NCI-H2196 treated with DMSO at 0.1 percent for 48 hours (cell line): ENCODE measurements at regions not wholly inside any gene's neighbourhood (a gene's known extent, or its start where the extent isn't known, plus 50 kb on each side); places are given as distances from the start of the nearest gene placed in this dataset.

ENCODE experiments used
- DNase-seq: peaks from one replicate; lab custom pipeline; 2025; ENCODE audit not compliant: unreplicated experiment; lab: John Stamatoyannopoulos, UW

DNA sequence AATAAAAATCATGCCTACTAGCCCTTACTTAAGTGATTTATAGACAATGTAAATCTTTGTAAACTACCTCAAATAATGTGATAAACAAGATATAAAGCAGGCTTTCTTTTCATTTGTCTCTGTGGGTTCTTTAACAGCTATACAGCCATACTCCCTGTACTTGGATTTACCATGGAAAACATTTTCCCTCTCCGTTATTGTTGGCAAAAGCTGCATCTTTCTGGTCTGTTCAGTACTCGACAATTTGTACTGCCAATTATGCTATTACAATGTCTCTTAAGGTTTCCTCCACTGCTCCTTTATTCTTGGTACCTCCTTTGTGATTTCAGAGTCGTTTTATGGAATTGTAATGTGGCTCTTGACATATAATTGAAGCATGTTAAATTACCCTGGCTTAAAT lies 426.3 kb upstream of the PKDCC start:
- DNase-seq: no peak

DNA sequence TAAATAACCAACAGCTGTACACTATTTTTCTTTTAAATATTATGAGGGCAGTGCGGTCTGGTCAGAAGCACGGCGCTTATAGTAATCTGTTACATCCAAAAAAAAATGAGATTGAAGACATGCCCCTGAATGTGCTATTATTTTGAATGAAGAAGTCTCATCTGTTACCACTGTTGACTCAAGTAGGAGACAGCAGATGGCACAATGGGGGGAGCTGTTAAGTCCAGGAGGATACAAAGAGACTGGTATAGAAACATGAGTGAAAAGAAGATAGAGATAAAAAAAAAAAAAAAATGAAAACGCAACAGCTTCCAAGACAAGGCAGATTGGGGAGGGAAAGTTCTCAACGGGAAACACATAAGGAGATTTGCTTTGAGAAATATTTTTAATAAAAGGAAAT lies 425.5 kb upstream of the PKDCC start:
- no peak for DNase-seq

DNA sequence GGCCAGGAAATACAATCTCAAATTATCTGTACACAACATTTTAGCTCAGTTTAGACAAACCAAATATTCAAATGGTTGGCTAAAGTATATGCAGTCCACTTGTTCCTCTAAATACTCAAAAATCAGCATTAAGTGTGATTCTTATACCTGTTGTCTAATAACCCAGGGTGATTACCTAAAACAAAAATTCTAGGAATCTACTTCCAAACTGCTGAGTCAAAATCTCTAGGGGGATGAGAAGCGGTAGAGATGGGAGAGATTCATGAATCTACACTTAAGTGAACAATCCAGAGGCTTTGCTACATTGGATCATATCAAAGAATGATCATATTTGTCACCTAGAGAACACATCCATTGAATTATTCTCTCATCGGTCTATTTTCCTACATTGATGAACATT lies 420.9 kb upstream of the PKDCC start:
- no peak for DNase-seq

DNA sequence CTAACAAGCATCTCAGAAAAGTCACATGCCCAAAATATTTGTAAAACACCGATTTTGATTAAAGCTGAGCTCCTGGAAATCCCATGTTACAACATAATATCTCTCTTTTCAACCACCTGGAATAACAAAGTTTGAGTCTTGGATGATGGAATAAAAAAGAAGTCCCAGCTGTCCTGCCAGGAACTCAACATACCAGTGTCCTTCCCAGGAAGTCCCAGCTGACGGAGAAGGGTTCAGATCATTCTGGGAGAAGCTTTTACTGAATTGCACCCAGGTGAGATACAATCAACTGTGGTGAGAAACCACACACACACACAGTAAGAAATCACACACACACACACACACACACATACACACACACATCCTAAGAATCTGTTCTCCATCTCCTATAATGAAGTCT lies 413.1 kb upstream of the PKDCC start:
- DNase-seq: no peak

DNA sequence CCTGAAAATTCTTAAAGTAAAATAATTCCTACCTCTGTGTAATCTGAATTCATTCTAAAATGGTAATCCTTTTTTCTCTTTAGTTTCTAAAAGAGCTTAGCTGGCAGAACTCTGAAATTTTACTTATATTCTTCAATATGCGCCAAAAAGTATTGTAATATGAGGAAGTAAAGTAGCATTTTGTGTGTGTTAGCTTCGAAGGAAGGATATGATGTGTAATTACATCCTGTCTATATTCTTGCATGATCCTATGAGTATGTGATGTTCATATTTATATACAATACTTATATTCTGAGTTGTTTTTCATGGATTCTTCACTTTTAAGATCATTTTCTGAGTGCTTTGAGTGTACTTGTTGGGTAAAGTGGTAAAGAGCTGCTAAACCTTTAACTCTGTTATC lies 402.9 kb upstream of the PKDCC start:
- DNase-seq: no peak

DNA sequence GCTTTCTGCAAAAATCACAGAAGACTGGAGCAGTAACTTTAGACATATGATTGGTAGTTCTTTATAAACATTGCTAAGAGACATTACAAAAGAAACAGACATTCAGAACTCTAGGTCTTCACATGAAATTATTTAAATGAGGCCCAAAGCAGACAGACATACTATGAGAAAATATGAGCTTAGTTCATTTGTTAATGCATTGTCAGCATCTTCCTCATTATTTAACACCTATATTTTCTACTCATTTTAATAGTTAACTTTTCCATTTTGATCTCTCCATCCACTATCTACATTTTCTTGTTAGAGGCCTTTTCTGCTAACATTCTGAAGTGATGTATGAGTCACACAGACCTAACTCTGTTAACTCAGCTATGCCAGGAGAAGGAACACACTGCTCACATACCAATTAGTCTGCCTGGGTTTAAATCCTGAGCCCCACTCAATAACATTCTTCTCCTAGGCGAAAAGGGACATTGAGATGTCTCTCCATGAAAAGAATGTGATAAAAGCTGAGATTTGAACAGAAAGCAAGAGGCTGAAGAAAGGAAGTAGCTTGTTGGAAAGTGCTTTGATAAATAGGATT lies 400.3 kb upstream of the PKDCC start:
- no peak for DNase-seq

DNA sequence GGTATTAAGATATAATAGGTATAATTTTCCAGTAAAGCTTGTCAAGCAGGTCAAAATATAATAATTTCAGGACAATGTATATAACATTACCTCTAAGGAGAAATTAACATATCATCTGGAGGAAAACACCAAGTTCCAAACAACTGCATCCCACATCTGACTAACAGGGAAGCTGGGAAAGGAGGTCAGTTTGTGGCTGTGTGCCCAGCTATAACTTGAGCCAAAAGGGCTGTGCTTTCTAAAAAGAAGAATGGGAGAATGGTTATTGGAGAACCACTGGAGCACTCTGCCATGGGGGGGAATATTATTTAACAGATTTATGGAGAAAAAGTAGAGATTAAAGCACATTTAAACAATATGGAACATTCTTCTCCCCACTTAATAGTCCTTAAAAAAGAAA lies 390.6 kb upstream of the PKDCC start:
- no peak for DNase-seq

DNA sequence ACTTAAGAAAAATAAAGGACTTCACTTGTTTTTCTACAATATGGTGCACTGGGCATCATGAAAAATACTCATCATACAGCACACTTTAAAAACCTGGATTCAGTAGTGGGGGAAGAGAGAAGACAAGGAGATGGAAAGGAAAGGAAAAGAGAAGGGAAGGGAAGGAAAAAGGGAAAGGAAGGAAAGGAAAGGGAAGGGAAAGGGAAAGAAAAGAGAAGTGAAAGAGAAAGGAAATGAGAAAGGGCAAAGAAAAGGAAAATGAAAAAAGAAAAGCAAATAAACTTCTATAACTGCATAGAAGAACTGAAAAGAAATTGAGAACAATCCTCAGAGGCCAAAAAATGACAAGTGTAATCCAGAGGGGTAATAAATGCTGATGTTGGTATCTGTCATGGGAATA lies 388.1 kb upstream of the PKDCC start:
- no peak for DNase-seq

DNA sequence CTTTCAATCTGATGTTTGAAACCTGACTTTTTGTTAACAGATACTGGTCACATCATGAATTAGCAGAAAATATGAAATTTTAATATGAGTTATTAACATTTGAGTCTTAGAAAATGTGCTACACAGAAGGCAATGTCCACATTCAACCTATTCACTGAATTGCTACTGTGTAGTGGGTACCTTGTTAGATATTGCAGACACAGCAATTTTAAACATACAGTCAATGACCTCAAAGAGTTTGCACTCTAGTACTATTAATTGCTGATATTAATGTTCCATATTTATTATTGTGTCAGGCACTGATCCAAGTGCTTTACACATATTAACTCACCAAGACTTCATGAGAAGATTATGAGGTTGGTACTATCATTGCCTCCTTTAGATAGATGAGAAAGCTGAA lies 385.4 kb upstream of the PKDCC start:
- no peak for DNase-seq

DNA sequence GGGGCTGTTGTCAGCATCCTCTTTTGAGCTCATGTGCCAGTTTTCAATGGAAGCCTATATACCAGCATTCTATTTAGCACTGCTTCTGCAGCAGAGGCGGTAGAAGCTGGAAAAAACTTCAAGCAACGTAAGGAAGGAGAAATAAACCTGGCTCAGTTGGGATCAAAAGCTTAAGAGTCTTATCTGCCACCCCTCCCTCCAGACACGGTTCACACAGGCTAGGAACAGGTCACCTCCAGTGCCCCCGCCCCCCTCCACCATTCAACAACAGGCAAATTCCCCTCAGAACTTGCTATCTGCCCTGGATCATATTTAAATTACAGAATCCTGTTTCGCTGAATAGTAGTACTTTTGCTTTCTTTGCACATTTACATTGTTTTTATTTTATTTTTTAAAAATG lies 384.8 kb upstream of the PKDCC start:
- DNase-seq: no peak

DNA sequence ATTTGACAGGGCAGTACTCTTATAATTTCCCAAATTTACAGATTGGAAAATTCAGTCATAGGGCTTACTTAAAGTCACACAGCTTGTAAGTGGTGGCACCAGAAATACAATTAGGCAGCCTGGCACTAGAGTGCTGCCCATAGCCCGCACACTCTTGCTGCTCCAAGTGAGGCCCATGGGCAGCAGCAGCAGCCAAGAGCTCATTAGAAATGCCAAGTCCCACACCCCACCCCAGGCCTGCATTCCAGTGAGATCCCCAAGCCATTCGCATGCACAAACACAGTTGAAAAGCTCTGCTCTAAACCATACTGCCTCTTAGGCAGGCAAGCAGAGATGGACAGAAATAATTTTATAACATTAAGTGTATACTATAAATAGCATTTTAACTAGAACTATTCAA lies 379.3 kb upstream of the PKDCC start:
- DNase-seq: no peak

DNA sequence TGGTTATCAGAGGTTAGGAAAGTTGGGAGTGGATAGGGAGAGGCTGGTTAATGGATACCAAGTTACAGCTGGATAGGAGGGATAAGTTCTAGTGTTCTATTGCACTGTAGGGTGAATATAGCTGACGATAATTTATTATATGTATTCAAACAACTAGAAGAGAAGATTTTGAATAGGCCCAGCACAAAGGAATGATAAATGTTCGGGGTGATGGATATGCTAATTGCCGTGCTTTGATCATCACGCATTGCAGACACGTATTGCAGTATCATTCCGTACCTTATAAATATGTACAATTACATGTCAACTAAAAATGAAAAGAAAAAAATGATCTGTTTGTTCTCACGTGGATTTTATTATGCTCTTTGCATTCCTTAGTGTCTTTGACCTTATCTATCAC lies 369.2 kb upstream of the PKDCC start:
- no peak for DNase-seq

DNA sequence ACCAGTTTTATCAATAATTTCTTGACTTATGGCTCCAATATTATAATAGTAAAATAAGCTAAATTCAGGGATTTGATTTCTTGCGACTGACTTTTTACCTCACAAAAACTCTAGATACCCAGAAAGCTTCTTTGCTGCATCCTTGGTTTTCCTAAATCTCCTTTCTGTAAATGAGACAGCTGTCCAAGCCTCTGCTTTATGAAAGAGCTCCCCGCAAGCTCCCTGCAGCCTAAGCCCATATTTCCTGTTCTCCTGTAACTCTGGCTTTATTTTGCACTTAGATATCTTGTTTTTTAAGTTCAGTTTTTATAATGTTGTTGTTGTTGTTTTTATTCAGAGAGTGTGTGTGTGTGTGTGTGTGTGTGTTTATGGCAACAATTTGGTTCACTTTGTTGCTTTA lies 361.7 kb upstream of the PKDCC start:
- DNase-seq: no peak

DNA sequence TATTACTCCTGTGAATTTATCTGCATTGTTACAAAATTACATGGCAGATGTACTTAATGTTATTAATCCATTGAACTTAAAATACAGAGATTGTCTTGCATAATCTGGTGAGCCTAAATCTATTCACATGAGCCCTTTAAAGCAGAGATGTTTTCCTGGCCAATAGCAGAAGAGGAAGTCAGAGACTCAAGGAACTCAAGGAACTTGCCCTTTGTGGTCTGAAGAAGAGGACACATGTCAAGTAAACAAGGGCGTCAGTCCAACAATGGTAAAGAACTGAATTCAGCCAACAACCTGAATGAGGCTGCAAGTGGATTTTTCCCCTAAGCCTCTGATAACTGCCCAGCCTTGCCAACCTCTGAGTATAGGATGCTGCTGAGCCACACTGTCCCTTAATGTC lies 356.3 kb upstream of the PKDCC start:
- DNase-seq: no peak

DNA sequence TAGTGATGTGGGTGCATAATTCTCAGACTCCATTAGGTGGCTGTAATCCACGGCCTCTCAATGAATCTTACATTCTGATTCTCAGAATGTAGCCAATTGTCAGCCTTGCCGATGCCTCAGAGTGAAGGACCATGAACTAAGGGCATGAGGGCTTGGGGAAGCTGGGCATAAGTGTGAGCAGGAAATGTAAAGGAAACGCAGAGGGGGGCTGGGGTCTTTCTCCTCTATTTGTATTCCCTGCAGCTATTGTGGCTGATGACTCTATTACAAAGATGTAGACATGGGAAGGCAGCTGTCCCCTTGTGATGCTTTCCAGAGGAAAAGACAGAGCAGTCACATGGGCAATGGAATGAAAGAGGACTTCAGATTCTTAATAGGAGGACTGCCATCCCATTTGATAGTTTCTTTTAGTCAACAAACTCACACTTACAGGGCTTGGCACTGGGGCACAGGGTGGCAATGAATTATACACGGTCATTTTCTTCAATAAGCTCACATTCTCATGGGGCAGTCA lies 353.2 kb upstream of the PKDCC start:
- DNase-seq: no peak

DNA sequence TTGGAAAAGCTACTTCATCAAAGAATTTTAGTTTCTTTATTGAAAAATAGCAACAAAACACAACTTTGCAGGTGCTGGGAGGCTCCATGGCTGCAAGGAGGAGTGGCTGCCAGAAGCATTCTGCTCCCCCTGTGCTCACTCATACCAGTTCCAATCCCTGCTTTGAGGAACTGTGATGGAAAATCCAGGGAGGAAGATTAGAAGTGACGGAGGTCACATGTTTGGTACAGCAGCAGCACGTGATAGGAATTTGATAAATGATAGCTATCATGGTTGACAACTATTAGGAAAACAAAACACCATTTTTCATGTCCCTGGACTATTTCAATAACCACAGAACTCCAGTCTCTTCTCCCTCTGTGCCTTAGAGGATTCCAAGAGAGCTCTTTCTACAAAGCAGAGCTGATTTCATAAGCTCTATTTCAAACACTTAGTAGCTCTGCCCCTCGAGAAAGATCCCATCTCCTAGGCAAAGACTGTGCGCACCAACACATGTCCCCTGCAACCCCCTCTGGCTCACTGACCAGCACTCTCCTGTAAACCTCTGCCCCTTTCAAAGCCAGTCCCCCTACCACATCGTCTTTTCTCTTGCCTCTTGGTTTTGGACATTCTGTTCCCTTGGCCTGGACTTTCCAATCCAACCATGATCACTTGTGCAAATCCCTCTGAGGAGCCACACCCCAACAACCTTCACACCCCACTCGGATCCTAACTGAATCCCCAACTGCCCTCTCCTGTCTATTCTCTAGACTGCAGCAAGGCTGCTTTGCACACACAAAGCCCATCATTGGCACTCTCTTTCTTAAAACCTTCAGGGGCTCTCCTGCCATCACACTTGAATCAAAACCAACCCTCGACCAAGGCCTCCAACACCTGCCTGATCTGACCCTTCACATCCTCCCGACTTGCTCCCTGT lies 352.4 kb upstream of the PKDCC start:
- DNase-seq: no peak

DNA sequence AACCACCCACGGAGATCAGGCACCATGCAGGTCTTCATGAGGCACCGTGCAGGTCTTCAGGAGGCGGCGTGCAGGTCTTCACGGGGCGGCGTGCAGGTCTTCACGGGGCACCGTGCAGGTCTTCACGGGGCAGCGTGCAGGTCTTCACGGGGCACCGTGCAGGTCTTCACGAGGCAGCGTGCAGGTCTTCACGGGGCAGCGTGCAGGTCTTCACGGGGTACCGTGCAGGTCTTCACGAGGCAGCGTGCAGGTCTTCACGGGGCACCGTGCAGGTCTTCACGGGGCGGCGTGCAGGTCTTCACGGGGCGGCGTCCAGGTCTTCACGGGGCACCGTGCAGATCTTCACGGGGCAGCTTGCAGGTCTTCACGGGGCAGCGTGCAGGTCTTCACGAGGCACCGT lies 350.4 kb upstream of the PKDCC start:
- no peak for DNase-seq

DNA sequence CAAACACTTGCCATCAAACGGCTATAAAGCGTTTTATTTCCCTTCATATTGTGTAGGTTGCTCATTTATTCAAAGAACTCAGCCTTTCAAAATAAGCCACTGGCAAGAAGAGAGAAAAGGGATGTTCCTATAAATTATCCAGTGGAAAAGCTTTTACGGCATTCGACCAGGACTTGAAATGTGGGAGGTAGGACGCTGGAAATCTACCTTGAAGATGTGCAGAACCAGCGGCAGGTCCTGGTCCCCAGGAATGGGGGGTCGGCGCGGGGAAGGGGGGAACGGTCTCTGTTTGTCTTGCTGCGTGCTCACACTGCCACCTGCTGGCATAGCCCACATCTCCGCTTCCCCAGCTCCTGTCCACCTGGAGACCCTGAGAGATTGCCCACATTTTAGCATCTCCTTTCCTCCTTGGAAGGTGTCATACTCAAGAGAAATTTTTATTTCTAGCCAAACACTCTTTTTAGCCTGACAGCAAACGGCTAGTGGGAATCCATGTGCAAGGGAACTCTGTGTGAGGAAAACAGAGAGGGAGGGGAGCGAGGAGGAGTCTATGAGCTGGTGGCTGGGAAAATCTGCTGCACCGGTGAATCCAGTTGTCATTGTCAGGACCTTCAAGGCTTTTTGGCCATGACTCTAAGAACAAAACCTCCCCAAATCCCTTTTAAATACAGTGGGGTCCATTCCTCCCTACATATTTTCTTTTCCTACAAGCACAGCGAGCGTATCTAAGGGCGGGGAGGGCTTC lies 349.0 kb upstream of the PKDCC start:
- no peak for DNase-seq

DNA sequence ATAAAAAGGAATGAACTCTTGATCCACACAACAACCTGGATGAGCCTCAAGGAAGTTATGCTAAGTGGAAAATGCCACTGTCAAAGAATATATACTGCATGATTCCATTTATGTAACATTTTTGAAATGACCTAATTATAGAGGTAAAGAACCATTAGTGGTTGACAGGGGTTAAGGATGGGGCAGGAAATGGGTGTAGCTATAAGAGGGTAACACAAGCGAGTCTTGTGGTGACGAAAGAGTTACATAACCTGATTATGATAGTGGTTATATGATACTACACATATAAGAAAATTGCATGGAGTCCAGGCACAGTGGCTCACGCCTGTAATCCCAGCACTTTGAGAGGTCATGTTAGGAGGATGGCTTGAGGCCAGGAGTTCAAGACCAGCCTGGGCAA lies 346.6 kb upstream of the PKDCC start:
- no peak for DNase-seq

DNA sequence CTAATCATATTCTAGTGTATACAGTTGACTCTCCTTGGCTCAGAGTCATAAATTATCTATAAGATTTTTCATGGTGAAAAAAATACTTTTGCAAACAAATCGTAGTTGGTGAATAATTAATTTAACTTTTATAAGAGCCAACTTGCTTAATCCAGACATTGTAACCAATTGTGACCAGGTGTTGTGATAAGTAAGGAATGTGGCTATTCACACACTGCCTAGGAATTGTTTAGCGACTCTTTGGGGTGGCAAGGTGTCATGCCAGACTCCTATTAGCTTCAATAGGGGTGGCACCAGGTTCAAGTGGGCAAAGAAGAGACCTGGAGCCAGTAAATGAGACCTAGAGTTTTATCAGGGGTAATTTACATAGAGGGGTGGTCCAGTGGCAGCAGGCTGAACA lies 344.7 kb upstream of the PKDCC start:
- DNase-seq: no peak

DNA sequence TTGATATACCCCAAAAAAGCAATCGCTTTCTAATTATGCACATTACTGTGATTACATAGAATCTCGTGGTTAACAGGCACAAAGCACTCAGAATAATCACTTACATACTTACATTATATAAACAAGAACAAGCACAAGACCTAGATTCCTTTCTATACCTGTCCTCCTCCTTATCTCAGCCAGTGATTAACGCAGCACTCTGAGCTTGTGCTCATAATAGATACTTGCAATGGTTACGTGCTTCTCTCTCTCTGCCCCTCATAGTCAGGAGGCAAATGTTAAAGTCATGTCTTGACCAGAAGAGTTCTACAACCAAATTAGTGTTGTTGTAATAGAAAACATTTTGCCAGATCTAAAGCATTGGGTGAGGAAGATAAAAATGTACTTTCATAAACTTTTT lies 342.2 kb upstream of the PKDCC start:
- no peak for DNase-seq

DNA sequence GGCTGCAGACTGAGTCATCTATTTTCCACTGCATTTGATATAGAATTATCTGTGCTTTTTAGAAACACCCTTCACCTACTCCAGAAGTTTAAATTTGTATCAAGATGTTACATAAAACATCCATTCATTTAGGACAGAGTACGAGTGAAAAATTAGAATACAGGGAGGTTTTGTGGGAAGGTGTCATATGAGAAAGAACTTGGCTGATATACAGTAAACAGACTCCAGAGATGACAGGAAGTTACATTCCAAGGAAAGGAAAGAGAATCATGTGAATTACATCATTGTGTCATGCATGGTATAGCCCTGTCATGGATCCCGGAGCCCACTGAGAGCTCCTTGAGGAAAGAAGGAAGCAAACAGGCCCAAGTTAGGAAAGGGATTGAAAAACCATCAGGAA lies 341.5 kb upstream of the PKDCC start:
- no peak for DNase-seq
